ENCODE measurements at regions not wholly inside any gene's neighbourhood (a gene's known extent, or its start where the extent isn't known, plus 50 kb on each side); places are given as distances from the start of the nearest gene placed in this dataset.

- Histone ChIP-seq H3K4me3 (ENCODE audit: severe bottlenecking) (no peak overlapping the region), H3K27ac (ENCODE audit: poor library complexity, severe bottlenecking) (no peak overlapping the region), H3K36me3 (ENCODE audit: low read depth) (no peaks in the 10 kb centered on the region), H3K27me3 (ENCODE audit: insufficient read depth, poor library complexity, severe bottlenecking) (no peaks in the 10 kb centered on the region), H3K4me1 (ENCODE audit: insufficient read depth, poor library complexity, severe bottlenecking) (no peaks in the 10 kb centered on the region), H3K9me3 (ENCODE audit: severe bottlenecking) (no peaks in the 10 kb centered on the region)
- TF ChIP-seq CTCF (IDR thresholded peaks at IDR 0.05; ENCODE audit: poor library complexity, severe bottlenecking), result no peak
- ATAC-seq (ENCODE audit: low read depth) (no peak), DNase-seq (ENCODE audit: low spot score) (no peak)
Observed at GRCh38 chr7:152572101-152572500, 103.8 kb downstream of the XRCC2 start.

- no peak overlapping the region for H3K27ac ChIP-seq (ENCODE audit: poor library complexity, severe bottlenecking)
- H3K36me3 ChIP-seq (ENCODE audit: low read depth), result no peaks in the 10 kb centered on the region
- no peak for DNase-seq (ENCODE audit: low spot score)
- no peak; the same call in 2 of the 3 replicates for ATAC-seq (ENCODE audit: low read depth)
- H3K4me1 ChIP-seq (ENCODE audit: insufficient read depth, poor library complexity, severe bottlenecking), result no peaks in the 10 kb centered on the region
- no peak overlapping the region for H3K4me3 ChIP-seq (ENCODE audit: severe bottlenecking)
- no peaks in the 10 kb centered on the region for H3K9me3 ChIP-seq (ENCODE audit: severe bottlenecking)
- TF ChIP-seq CTCF (IDR thresholded peaks at IDR 0.05; ENCODE audit: poor library complexity, severe bottlenecking), result no peak
- no peaks in the 10 kb centered on the region for H3K27me3 ChIP-seq (ENCODE audit: insufficient read depth, poor library complexity, severe bottlenecking)
Observed at GRCh38 chr7:152571068-152571467, 104.9 kb downstream of the XRCC2 start.

GRCh38 chr7:152568972-152569371, 107.0 kb downstream of the XRCC2 start:
- no peak for TF ChIP-seq CTCF (IDR thresholded peaks at IDR 0.05; ENCODE audit: poor library complexity, severe bottlenecking)
- Histone ChIP-seq H3K36me3 (ENCODE audit: low read depth) (no peaks in the 10 kb centered on the region), H3K4me3 (ENCODE audit: severe bottlenecking) (no peak overlapping the region), H3K27ac (ENCODE audit: poor library complexity, severe bottlenecking) (no peak overlapping the region), H3K27me3 (ENCODE audit: insufficient read depth, poor library complexity, severe bottlenecking) (no peaks in the 10 kb centered on the region), H3K9me3 (ENCODE audit: severe bottlenecking) (no peaks in the 10 kb centered on the region), H3K4me1 (ENCODE audit: insufficient read depth, poor library complexity, severe bottlenecking) (no peaks in the 10 kb centered on the region)
- no peak for ATAC-seq (ENCODE audit: low read depth)
- DNase-seq (ENCODE audit: low spot score), result no peak

GRCh38 chr7:152565731-152566130, 110.2 kb downstream of the XRCC2 start:
- no peaks in the 10 kb centered on the region for H3K36me3 ChIP-seq (ENCODE audit: low read depth)
- ATAC-seq (ENCODE audit: low read depth) (no peak), DNase-seq (ENCODE audit: low spot score) (no peak)
- H3K27ac ChIP-seq (ENCODE audit: poor library complexity, severe bottlenecking), result no peak overlapping the region
- no peak for TF ChIP-seq CTCF (IDR thresholded peaks at IDR 0.05; ENCODE audit: poor library complexity, severe bottlenecking)
- no peak overlapping the region for H3K4me3 ChIP-seq (ENCODE audit: severe bottlenecking)
- no peaks in the 10 kb centered on the region for H3K9me3 ChIP-seq (ENCODE audit: severe bottlenecking)
- H3K27me3 ChIP-seq (ENCODE audit: insufficient read depth, poor library complexity, severe bottlenecking), result no peaks in the 10 kb centered on the region
- H3K4me1 ChIP-seq (ENCODE audit: insufficient read depth, poor library complexity, severe bottlenecking), result no peaks in the 10 kb centered on the region

GRCh38 chr7:152564656-152565250, 111.2 kb downstream of the XRCC2 start:
- TF ChIP-seq CTCF (IDR thresholded peaks at IDR 0.05; ENCODE audit: poor library complexity, severe bottlenecking), result no peak
- H3K27me3 ChIP-seq (ENCODE audit: insufficient read depth, poor library complexity, severe bottlenecking), result no peaks in the 10 kb centered on the region
- no peaks in the 10 kb centered on the region for H3K4me1 ChIP-seq (ENCODE audit: insufficient read depth, poor library complexity, severe bottlenecking)
- H3K27ac ChIP-seq (ENCODE audit: poor library complexity, severe bottlenecking), result no peak overlapping the region
- DNase-seq (ENCODE audit: low spot score) (no peak), ATAC-seq (ENCODE audit: low read depth) (no peak)
- H3K36me3 ChIP-seq (ENCODE audit: low read depth), result no peaks in the 10 kb centered on the region
- no peak overlapping the region for H3K4me3 ChIP-seq (ENCODE audit: severe bottlenecking)
- H3K9me3 ChIP-seq (ENCODE audit: severe bottlenecking), result no peaks in the 10 kb centered on the region
